PC-9 (cell line): ENCODE measurements at regions not wholly inside any gene's neighbourhood (a gene's known extent, or its start where the extent isn't known, plus 50 kb on each side); places are given as distances from the start of the nearest gene placed in this dataset.

ENCODE experiments used
- BruUV-seq: library from RNA; stranded (reverse); fragments of 400-500 nt; replicated peaks from 2 replicates; lab custom pipeline; 2021; lab: Mats Ljungman, UMichigan
- CTCF ChIA-PET: fragments of 300-600 bp; sonication (Branson Sonifier 250); formaldehyde crosslinking; loops from one replicate; lab custom pipeline; 2022; ENCODE audit warnings: antibody characterized with exemption; lab: Charles Lee
- POLR2A ChIA-PET: fragments of 300-600 bp; sonication (Branson Sonifier 250); formaldehyde crosslinking; loops from one replicate; lab custom pipeline; 2022; ENCODE audit warnings: antibody characterized with exemption; ENCODE audit not compliant: unreplicated experiment; lab: Charles Lee
- DNase-seq, 2 experiments: peaks; one replicate each; pipeline versions ENCODE4 v3.0.0 to v3.0.0-alpha.2; 2015 to 2022; ENCODE audit warnings: mixed read lengths in 1 of 2
- H2AFZ ChIP-seq: fragments of 200-600 bp; sonication (generic); 2 replicates; pipeline ENCODE4 v1.8.1; 2017; ENCODE audit warnings: antibody characterized with exemption
- H3F3A ChIP-seq: fragments of 200-600 bp; sonication (generic); 2 replicates; pipeline ENCODE4 v1.8.1; 2017; ENCODE audit warnings: antibody characterized with exemption, mild to moderate bottlenecking, low read depth; ENCODE audit not compliant: insufficient read depth
- H3K27ac ChIP-seq: fragments of 200-600 bp; sonication (generic); 2 replicates; pipeline ENCODE4 v1.6.1; 2016; ENCODE audit warnings: mixed run types
- H3K27me3 ChIP-seq: fragments of 200-600 bp; sonication (generic); 2 replicates; pipeline ENCODE4 v1.6.1; 2016; ENCODE audit warnings: low read depth, mixed run types; ENCODE audit not compliant: insufficient read depth
- H3K36me3 ChIP-seq: fragments of 200-600 bp; sonication (generic); 2 replicates; pipeline ENCODE4 v1.6.1; 2016; ENCODE audit warnings: low read depth, mixed run types
- H3K4me1 ChIP-seq: fragments of 200-600 bp; sonication (generic); replicated peaks from 2 replicates; pipeline ENCODE4 v1.6.1; 2016; ENCODE audit warnings: mixed run types; ENCODE audit not compliant: insufficient read depth
- H3K4me2 ChIP-seq: fragments of 200-600 bp; sonication (generic); 2 replicates; pipeline ENCODE4 v1.6.1; 2017; ENCODE audit warnings: mixed run types
- H3K4me3 ChIP-seq: fragments of 200-600 bp; sonication (generic); 2 replicates; pipeline ENCODE4 v1.6.1; 2016; ENCODE audit warnings: mixed run types
- H3K79me2 ChIP-seq: fragments of 200-600 bp; sonication (generic); 2 replicates; pipeline ENCODE4 v1.6.1; 2017; ENCODE audit warnings: low read depth, mixed run types
- H3K9me2 ChIP-seq: fragments of 200-600 bp; sonication (generic); 2 replicates; pipeline ENCODE4 v1.8.1; 2017; ENCODE audit warnings: mild to moderate bottlenecking; ENCODE audit not compliant: insufficient read depth
- H3K9me3 ChIP-seq: fragments of 200-600 bp; sonication (generic); 2 replicates; pipeline ENCODE4 v1.8.1; 2016; ENCODE audit warnings: low read depth; ENCODE audit not compliant: insufficient read depth
- H4K20me1 ChIP-seq: fragments of 200-600 bp; sonication (generic); 2 replicates; pipeline ENCODE4 v1.8.1; 2017; ENCODE audit not compliant: insufficient read depth
- CTCF ChIP-seq: fragments of 200-600 bp; sonication (generic); conservative IDR thresholded peaks from 2 replicates; pipeline ENCODE4 v1.6.1; 2017; ENCODE audit warnings: mixed run types, antibody characterized with exemption, mild to moderate bottlenecking, moderate library complexity
- EZH2 ChIP-seq: fragments of 200-600 bp; sonication (generic); IDR thresholded peaks from 2 replicates; pipeline ENCODE4 v1.8.0; 2017; ENCODE audit warnings: antibody characterized with exemption, low read depth
- intact Hi-C: fragments of 100-400 bp; cut with micrococcal nuclease; formaldehyde crosslinking; loops from one replicate; pipeline ENCODE4 v1.10.0; 2022; ENCODE audit not compliant: unreplicated experiment

DNA sequence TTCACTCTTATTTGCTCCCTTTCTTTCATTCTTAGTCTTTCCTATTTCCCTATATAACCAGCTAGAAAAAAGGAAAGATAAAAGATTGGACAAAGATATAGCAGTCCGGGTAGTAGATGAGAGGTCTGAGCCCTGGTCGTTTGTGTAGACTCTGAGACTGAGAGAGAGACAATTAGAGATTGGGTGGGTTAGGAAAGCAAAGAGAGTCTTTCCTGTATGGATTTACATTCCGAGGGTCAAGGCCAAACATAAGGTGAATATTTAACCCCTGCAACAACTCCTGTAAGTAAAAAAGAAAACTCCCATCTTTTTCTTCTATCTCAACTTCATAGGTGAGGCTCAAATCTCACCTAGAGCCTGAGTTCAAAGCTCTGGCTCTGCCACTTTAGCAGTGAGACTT is 218.0 kb upstream of the FGGY start:
- H3K9me3 ChIP-seq: no peaks in the 10 kb centered on the region
- no peaks in the 10 kb centered on the region for H4K20me1 ChIP-seq
- H3K27ac ChIP-seq: no peak overlapping the region
- no peak overlapping the region for H3K4me3 ChIP-seq
- no peaks in the 10 kb centered on the region for H3F3A ChIP-seq
- CTCF ChIA-PET: interaction anchor here (0.7 kb wide), 1 partner anchor 11 kb away, joined by 3 read pairs; no protein-coding TSS in a partner anchor
- no peaks in the 10 kb centered on the region for H3K9me2 ChIP-seq
- TF ChIP-seq EZH2: no peak
- no peak for TF ChIP-seq CTCF
- H3K36me3 ChIP-seq: no peaks in the 10 kb centered on the region
- POLR2A ChIA-PET: no interaction called here
- H3K4me2 ChIP-seq: no peak overlapping the region
- H3K27me3 ChIP-seq: no peaks in the 10 kb centered on the region
- intact Hi-C loops: no loop called here
- DNase-seq: no peak
- H3K4me1 ChIP-seq: no peaks in the 10 kb centered on the region
- no peak overlapping the region for H2AFZ ChIP-seq
- H3K79me2 ChIP-seq: no peaks in the 10 kb centered on the region
- BruUV-seq: no TSS peak

DNA sequence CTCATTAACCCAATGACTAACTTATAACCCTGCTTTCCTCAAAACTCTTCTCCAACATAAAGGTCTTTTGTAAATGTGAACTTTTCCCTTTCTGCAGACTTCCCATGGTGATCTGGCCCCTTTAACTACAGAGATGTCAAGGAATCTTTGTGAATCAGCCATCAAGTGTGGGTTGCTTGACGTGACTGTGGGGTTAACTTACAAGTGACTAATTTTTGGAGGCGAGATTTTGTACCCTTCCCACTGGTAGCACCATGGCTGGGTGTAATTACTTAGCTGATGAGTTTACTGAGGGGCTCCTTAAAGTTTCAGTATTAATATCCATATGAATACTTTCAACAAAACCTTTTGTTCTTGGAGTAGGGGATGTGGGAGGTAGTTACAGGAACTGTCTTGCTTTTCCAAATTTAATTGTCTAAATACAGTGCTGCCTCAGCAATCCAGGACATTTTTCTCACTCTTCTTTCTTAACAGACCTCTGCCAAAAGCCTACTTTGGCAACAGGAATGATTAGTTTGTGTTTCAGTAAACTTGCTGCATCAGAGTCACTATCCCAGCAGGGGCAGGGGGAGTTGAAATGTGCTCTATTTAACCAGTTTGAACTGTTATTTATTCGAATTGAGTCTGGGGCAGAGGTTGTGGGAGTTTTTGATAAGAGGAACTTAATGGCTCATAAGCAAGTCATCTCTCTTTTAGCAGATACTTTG is 217.3 kb upstream of the FGGY start:
- no TSS peak for BruUV-seq
- Histone ChIP-seq H3K9me3 (no peaks in the 10 kb centered on the region), H3K4me1 (no peaks in the 10 kb centered on the region), H3K36me3 (no peaks in the 10 kb centered on the region), H3K27ac (no peak overlapping the region), H2AFZ (no peak overlapping the region), H3F3A (no peaks in the 10 kb centered on the region), H3K9me2 (no peaks in the 10 kb centered on the region), H3K4me2 (no peak overlapping the region), H3K27me3 (no peaks in the 10 kb centered on the region), H4K20me1 (no peaks in the 10 kb centered on the region), H3K4me3 (no peak overlapping the region), H3K79me2 (no peaks in the 10 kb centered on the region)
- intact Hi-C loops: no loop called here
- ChIA-PET POLR2A (no interaction called here), CTCF (no interaction called here)
- DNase-seq: no peak
- TF ChIP-seq EZH2 (no peak), CTCF (no peak)

- TF ChIP-seq CTCF: no peak
- no peak for TF ChIP-seq EZH2
- Histone ChIP-seq H3F3A (no peaks in the 10 kb centered on the region), H3K79me2 (no peaks in the 10 kb centered on the region), H2AFZ (no peak overlapping the region), H4K20me1 (no peaks in the 10 kb centered on the region), H3K9me3 (no peaks in the 10 kb centered on the region), H3K27me3 (no peaks in the 10 kb centered on the region), H3K36me3 (no peaks in the 10 kb centered on the region), H3K27ac (no peak overlapping the region), H3K4me1 (no peaks in the 10 kb centered on the region), H3K4me3 (no peak overlapping the region), H3K9me2 (no peaks in the 10 kb centered on the region), H3K4me2 (no peak overlapping the region)
- ChIA-PET CTCF (no interaction called here), POLR2A (no interaction called here)
- no peak for DNase-seq
- intact Hi-C loops: no loop called here
- BruUV-seq: no TSS peak
Measured at GRCh38 chr1:59081181-59081580, 215.7 kb upstream of the FGGY start.
